Endothelial cell of umbilical vein (primary cell): ENCODE measurements at regions not wholly inside any gene's neighbourhood (a gene's known extent, or its start where the extent isn't known, plus 50 kb on each side); places are given as distances from the start of the nearest gene placed in this dataset.

ENCODE experiments used
- BruUV-seq: library from RNA; stranded (reverse); fragments of 400-500 nt; replicated peaks from 2 replicates; lab custom pipeline; 2021; lab: Mats Ljungman, UMichigan
- CTCF ChIA-PET: fragments of 300-600, 350-600 bp; sonication (Branson Sonifier 250); formaldehyde crosslinking; loops from one replicate; lab custom pipeline; 2021; ENCODE audit warnings: antibody characterized with exemption, inconsistent platforms; lab: Charles Lee
- POLR2A ChIA-PET: fragments of 300-600, 350-600 bp; sonication (Branson Sonifier 250); formaldehyde crosslinking; loops from one replicate; lab custom pipeline; 2021; ENCODE audit warnings: antibody characterized with exemption, inconsistent platforms; lab: Charles Lee
- DNase-seq: peaks from one replicate; pipeline ENCODE4 v3.0.0-alpha.2; 2011; ENCODE audit warnings: low read depth, low spot score
- FAIRE-seq: peaks from 2 replicates; lab custom pipeline; 2011; peaks lifted over from hg19 to GRCh38; lab: Jason Lieb, UNC
- H2AFZ ChIP-seq: 2 replicates; pipeline ENCODE4 v1.6.0; 2012; ENCODE audit warnings: low read depth, low read length, control low read depth, inconsistent platforms
- H3K27ac ChIP-seq: 2 replicates; pipeline ENCODE4 v1.5.1; 2011; ENCODE audit warnings: low read depth, mild to moderate bottlenecking, control low read depth, low read length, moderate library complexity; ENCODE audit not compliant: insufficient read depth
- H3K27me3 ChIP-seq, 2 experiments: 2 replicates each; pipeline versions ENCODE4 v1.6.0 to v1.6.1; 2011; ENCODE audit warnings: low read length in 2 of 2, mixed read lengths in 1 of 2; ENCODE audit not compliant: control insufficient read depth in 2 of 2, insufficient read depth in 2 of 2
- H3K36me3 ChIP-seq, 2 experiments: 2 replicates in 1 of 2; 3 replicates in 1 of 2; pipeline ENCODE4 v1.5.1; 2011; ENCODE audit warnings: low read length in 2 of 2, mild to moderate bottlenecking in 1 of 2, moderate library complexity in 1 of 2; ENCODE audit not compliant: control insufficient read depth in 2 of 2, insufficient read depth in 2 of 2; ENCODE audit errors: extremely low read depth in 1 of 2
- H3K4me1 ChIP-seq: 3 replicates; pipeline ENCODE4 v1.5.1; 2011; ENCODE audit warnings: mild to moderate bottlenecking, low read length; ENCODE audit not compliant: control insufficient read depth, insufficient read depth; ENCODE audit errors: extremely low read depth
- H3K4me2 ChIP-seq: 2 replicates; pipeline ENCODE4 v1.6.1; 2011; ENCODE audit warnings: low read length, control low read depth, mixed read lengths; ENCODE audit not compliant: insufficient read depth
- H3K4me3 ChIP-seq, 3 experiments: fragments of 200-600 bp in 1 of 3; sonication (generic), shearing (Covaris generic) in 1 of 3; replicated peaks in 1 of 3; 2 replicates each; pipeline ENCODE4 v1.5.1; 2011 to 2016; ENCODE audit warnings: control low read depth in 3 of 3, low read length in 3 of 3, mild to moderate bottlenecking in 2 of 3, inconsistent platforms in 1 of 3, low read depth in 1 of 3, moderate library complexity in 1 of 3; ENCODE audit not compliant: insufficient read depth in 1 of 3
- H3K79me2 ChIP-seq: 2 replicates; pipeline ENCODE4 v1.6.0; 2012; ENCODE audit warnings: low read length, inconsistent platforms; ENCODE audit not compliant: control insufficient read depth, insufficient read depth
- H3K9ac ChIP-seq: replicated peaks from 2 replicates; pipeline ENCODE3; 2011; ENCODE audit warnings: low read length, control low read depth; ENCODE audit not compliant: insufficient read depth; ENCODE audit errors: extremely low read depth
- H3K9me1 ChIP-seq: replicated peaks from 3 replicates; pipeline ENCODE4 v1.6.0; 2011; ENCODE audit warnings: mild to moderate bottlenecking, low read length; ENCODE audit not compliant: control insufficient read depth, insufficient read depth; ENCODE audit errors: extremely low read depth
- H3K9me3 ChIP-seq: replicated peaks from 2 replicates; pipeline ENCODE4 v1.5.1; 2012; ENCODE audit warnings: low read length, inconsistent platforms; ENCODE audit not compliant: control insufficient read depth, insufficient read depth
- H4K20me1 ChIP-seq: replicated peaks from 2 replicates; pipeline ENCODE3; 2011; ENCODE audit warnings: mild to moderate bottlenecking, low read length; ENCODE audit not compliant: control insufficient read depth, insufficient read depth; ENCODE audit errors: extremely low read depth
- EZH2 ChIP-seq: IDR thresholded peaks from 2 replicates; pipeline ENCODE4 v1.6.1; 2012; ENCODE audit warnings: borderline replicate concordance, low read depth, mild to moderate bottlenecking, moderate library complexity, low read length, inconsistent platforms; ENCODE audit not compliant: severe bottlenecking
- FOS ChIP-seq: IDR thresholded peaks from 2 replicates; pipeline ENCODE4 v1.6.1; 2011; ENCODE audit warnings: mild to moderate bottlenecking, low read length, moderate library complexity, borderline replicate concordance; ENCODE audit not compliant: insufficient read depth
- GATA2 ChIP-seq: IDR thresholded peaks from 2 replicates; pipeline ENCODE4 v1.7.0; 2011; ENCODE audit warnings: low read depth, mild to moderate bottlenecking, moderate library complexity, mixed read lengths, low read length; ENCODE audit not compliant: insufficient read length, insufficient read depth
- JUN ChIP-seq: IDR thresholded peaks from 2 replicates; pipeline ENCODE4 v1.6.1; 2011; ENCODE audit warnings: borderline replicate concordance, low read depth; ENCODE audit not compliant: insufficient read length, insufficient read depth
- MYC ChIP-seq: IDR thresholded peaks from one replicate; pipeline ENCODE4 v1.6.1; 2011; ENCODE audit warnings: mild to moderate bottlenecking, low read depth, low read length
- POLR2A ChIP-seq: IDR thresholded peaks from 2 replicates; pipeline ENCODE4 v1.6.1; 2012; ENCODE audit warnings: low read depth, mild to moderate bottlenecking, control low read depth, low read length
- POLR2AphosphoS5 ChIP-seq: IDR thresholded peaks from 2 replicates; pipeline ENCODE4 v1.6.1; 2012; ENCODE audit warnings: low read depth, mild to moderate bottlenecking, control low read depth, low read length, moderate library complexity; ENCODE audit not compliant: insufficient read depth
- dilution Hi-C: fragments of 300-500 bp; cut with MboI; formaldehyde crosslinking; loops from one replicate; pipeline ENCODE4 v1.15.0; 2019; ENCODE audit warnings: low sequenced_read_pairs; ENCODE audit not compliant: extremely low pct_ligation_motif_present
- intact Hi-C: fragments of 100-400 bp; cut with micrococcal nuclease; formaldehyde crosslinking; loops from one replicate; pipeline ENCODE4 v1.10.0; 2022
- TF ChIP-seq, protein P1 (sequence below), 2 donors: IDR thresholded peaks; 1 replicate in 1 of 2; 2 replicates in 1 of 2; pipeline ENCODE4 v1.5.1; 2011; ENCODE audit warnings: low read length in 2 of 2, mild to moderate bottlenecking in 2 of 2, moderate library complexity in 2 of 2, control low read depth in 1 of 2, inconsistent platforms in 1 of 2, low read depth in 1 of 2; ENCODE audit not compliant: insufficient read depth in 1 of 2; ENCODE audit errors: extremely low read depth in 1 of 2
- TF ChIP-seq, protein P2 (sequence below): IDR thresholded peaks from 2 replicates; pipeline ENCODE4 v1.6.1; 2011; ENCODE audit not compliant: insufficient read depth, insufficient read length

DNA sequence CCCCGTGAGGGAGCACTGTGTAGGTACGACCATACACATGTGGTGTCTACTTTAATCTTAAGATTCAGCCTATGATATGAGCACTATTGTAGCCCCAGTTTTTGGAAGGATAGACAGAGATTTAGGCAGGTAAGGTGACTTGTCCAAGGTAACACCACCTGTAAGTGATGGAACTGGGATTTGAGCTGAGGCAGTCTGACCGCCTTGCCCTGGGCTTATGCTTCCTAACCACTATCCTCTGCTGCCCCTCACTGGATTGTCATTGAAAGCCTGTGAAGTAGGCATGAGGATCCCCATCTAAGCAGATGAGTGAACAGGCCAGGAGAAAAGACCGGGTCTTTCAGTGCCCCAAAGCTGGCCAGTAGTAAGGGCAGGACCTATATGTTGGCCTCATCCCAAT, 343.8 kb downstream of the CYRIA start:
- Histone ChIP-seq H3K27me3 (no peaks in the 10 kb centered on the region), H3K4me2 (no peak overlapping the region), H3K9ac (no peak overlapping the region), H3K9me3 (peaks cover 2% of the 10 kb centered on the region), H3K79me2 (no peaks in the 10 kb centered on the region), H2AFZ (no peak overlapping the region), H4K20me1 (no peaks in the 10 kb centered on the region), H3K4me1 (no peaks in the 10 kb centered on the region), H3K9me1 (no peaks in the 10 kb centered on the region), H3K36me3 (no peaks in the 10 kb centered on the region), H3K4me3 (no peak overlapping the region), H3K27ac (no peak overlapping the region)
- BruUV-seq, result no TSS peak
- ChIA-PET CTCF (no interaction called here), POLR2A (no interaction called here)
- FAIRE-seq, result no peak
- TF ChIP-seq, protein P1, sequence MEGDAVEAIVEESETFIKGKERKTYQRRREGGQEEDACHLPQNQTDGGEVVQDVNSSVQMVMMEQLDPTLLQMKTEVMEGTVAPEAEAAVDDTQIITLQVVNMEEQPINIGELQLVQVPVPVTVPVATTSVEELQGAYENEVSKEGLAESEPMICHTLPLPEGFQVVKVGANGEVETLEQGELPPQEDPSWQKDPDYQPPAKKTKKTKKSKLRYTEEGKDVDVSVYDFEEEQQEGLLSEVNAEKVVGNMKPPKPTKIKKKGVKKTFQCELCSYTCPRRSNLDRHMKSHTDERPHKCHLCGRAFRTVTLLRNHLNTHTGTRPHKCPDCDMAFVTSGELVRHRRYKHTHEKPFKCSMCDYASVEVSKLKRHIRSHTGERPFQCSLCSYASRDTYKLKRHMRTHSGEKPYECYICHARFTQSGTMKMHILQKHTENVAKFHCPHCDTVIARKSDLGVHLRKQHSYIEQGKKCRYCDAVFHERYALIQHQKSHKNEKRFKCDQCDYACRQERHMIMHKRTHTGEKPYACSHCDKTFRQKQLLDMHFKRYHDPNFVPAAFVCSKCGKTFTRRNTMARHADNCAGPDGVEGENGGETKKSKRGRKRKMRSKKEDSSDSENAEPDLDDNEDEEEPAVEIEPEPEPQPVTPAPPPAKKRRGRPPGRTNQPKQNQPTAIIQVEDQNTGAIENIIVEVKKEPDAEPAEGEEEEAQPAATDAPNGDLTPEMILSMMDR (IDR thresholded peaks at IDR 0.05; ENCODE audit: extremely low read depth in 1 of 2, insufficient read depth in 1 of 2, low read depth in 1 of 2, low read length in 2 of 2), result no peak
- TF ChIP-seq MYC, result no peak
- no peak for TF ChIP-seq JUN
- no peak for TF ChIP-seq EZH2
- no peak for TF ChIP-seq POLR2AphosphoS5
- no peak for TF ChIP-seq POLR2A
- TF ChIP-seq, protein P2, sequence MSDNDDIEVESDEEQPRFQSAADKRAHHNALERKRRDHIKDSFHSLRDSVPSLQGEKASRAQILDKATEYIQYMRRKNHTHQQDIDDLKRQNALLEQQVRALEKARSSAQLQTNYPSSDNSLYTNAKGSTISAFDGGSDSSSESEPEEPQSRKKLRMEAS, result no peak
- TF ChIP-seq FOS, result no peak
- TF ChIP-seq GATA2, result no peak
- intact Hi-C loops (no loop called here), dilution Hi-C loops (no loop called here)
- DNase-seq, result no peak
